Right lobe of liver (tissue), 4 donors: ENCODE measurements at regions not wholly inside any gene's neighbourhood (a gene's known extent, or its start where the extent isn't known, plus 50 kb on each side); places are given as distances from the start of the nearest gene placed in this dataset.

Experiments used
- CTCF ChIP-seq, 4 donors: fragments of 200-600 bp in 3 of 4; fragments of 450-650 bp in 1 of 4; IDR thresholded peaks; one replicate each; pipeline versions ENCODE4 v1.5.1 to v1.8.0; 2016 to 2022; ENCODE audit warnings: antibody characterized with exemption in 4 of 4, mild to moderate bottlenecking in 2 of 4
- POLR2A ChIP-seq: fragments of 450-650 bp; IDR thresholded peaks from one replicate; pipeline ENCODE4 v1.6.1; 2017; ENCODE audit warnings: antibody characterized with exemption, mild to moderate bottlenecking
- donor health status: DM: no; HTN: no; CAD: no.
- donor health status: DM: no; HTN: no; CAD: no.
- donor health status: DM: no; HTN: yes; CAD: no.

DNA sequence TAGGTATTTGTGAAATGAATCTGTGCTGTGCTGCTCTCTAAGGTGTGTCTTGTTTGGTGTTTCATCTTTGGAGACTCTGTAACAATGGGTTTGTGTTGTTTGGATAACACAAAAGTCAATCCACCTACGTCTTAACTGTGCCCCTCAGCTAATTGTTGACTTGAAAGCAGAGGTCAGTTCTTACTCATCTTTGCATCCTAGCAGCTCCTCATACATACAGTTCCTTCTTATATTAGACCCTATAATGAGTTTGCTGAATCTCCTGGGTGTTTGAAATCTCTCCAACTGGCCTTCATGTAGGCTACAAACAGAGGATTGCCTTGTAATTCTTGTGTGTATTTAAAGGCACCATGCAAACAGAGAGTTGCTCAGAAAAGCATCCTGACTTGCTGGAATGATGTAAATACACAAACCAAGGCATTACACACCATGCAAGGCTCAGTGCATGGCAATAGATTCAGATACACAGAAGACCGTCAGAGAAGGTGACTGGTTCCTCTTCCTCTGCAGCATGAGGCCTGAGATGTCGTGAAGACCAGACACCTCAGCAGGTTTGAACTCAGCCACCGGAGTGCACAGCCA is 220.0 kb upstream of the JADE1 start:
- TF ChIP-seq CTCF (IDR thresholded peaks at IDR 0.05) = no peak
- no peak for TF ChIP-seq POLR2A
